ENCODE measurements at regions not wholly inside any gene's neighbourhood (a gene's known extent, or its start where the extent isn't known, plus 50 kb on each side); places are given as distances from the start of the nearest gene placed in this dataset.

GRCh38 chr4:170420255-170420693 lies 330.5 kb upstream of the AADAT start:
- TF ChIP-seq GABPA (IDR thresholded peaks at IDR 0.05; ENCODE audit: low read depth) = peak; percentile 53; the same call in 1 of the 2 replicates
- TF ChIP-seq SPI1 (IDR thresholded peaks at IDR 0.05; ENCODE audit: borderline replicate concordance, low read depth) = peak; percentile 31; the same call in 1 of the 2 replicates
- TF ChIP-seq POLR2AphosphoS5 (IDR thresholded peaks at IDR 0.05; ENCODE audit: low read depth) = peak; percentile 98
- no peak for TF ChIP-seq CTCF (IDR thresholded peaks at IDR 0.05; ENCODE audit: insufficient read depth, low read length)
- peak; percentile 33 for TF ChIP-seq REST (IDR thresholded peaks at IDR 0.05; ENCODE audit: insufficient replicate concordance, low read depth)
- DNase-seq (ENCODE audit: low read depth in 1 of 2, low spot score in 1 of 2) = peak; percentile 10 to 82
- Histone ChIP-seq H3K27me3 (ENCODE audit: insufficient read depth, poor library complexity, severe bottlenecking) (no peaks in the 10 kb centered on the region), H3K27ac (replicated peaks) (peak overlapping the region; percentile 54), H3K4me3 (replicated peaks; ENCODE audit: insufficient read depth, low read length) (no peak overlapping the region)

DNA sequence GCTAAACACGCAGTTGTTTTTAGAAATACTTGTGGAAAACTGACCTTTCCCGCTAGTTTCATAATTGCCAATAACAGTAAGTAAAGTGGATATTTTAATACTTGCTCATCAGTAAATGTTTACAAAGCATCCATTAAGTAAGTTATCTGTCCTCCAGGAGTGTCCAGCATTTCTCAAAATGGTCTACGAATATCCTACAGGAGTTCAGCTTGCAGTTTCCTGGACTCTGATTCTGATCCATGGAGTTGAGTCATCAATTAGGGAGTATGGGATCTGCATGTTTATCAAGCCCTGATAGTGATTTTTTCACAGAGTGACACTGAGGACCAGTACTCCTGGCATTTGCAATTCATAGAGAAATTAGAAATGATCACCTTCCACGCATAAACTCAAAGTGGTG lies 325.2 kb upstream of the AADAT start:
- DNase-seq (ENCODE audit: low read depth in 1 of 2, low spot score in 1 of 2) = no peak
- Histone ChIP-seq H3K4me3 (replicated peaks; ENCODE audit: insufficient read depth, low read length) (no peak overlapping the region), H3K27me3 (ENCODE audit: insufficient read depth, poor library complexity, severe bottlenecking) (no peaks in the 10 kb centered on the region), H3K27ac (replicated peaks) (no peak overlapping the region)
- TF ChIP-seq REST (IDR thresholded peaks at IDR 0.05; ENCODE audit: insufficient replicate concordance, low read depth) (no peak), POLR2AphosphoS5 (IDR thresholded peaks at IDR 0.05; ENCODE audit: low read depth) (no peak), GABPA (IDR thresholded peaks at IDR 0.05; ENCODE audit: low read depth) (no peak), CTCF (IDR thresholded peaks at IDR 0.05; ENCODE audit: insufficient read depth, low read length) (no peak), SPI1 (IDR thresholded peaks at IDR 0.05; ENCODE audit: borderline replicate concordance, low read depth) (no peak)

DNA sequence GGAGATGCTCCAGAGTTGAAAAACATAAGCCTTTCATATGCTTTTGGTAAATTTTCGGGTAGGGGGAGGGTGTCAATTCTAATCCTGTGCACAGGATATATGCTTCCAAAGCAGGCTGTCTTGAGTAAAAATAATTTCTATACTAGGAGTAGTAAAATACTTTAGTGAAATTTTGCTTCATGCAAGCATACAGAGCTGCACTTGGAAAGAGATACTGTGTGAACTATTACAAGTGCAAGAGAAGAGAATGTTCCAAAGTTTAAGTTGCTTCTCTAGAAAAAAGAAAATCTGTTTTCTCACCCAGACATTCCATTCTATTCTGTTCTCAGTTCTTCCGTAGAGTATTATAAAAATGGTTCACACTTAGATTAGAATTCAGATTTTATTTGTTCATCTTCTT lies 324.6 kb upstream of the AADAT start:
- TF ChIP-seq SPI1 (IDR thresholded peaks at IDR 0.05; ENCODE audit: borderline replicate concordance, low read depth) = no peak
- TF ChIP-seq REST (IDR thresholded peaks at IDR 0.05; ENCODE audit: insufficient replicate concordance, low read depth) = no peak
- no peak for TF ChIP-seq GABPA (IDR thresholded peaks at IDR 0.05; ENCODE audit: low read depth)
- no peak for TF ChIP-seq CTCF (IDR thresholded peaks at IDR 0.05; ENCODE audit: insufficient read depth, low read length)
- Histone ChIP-seq H3K4me3 (replicated peaks; ENCODE audit: insufficient read depth, low read length) (no peak overlapping the region), H3K27me3 (ENCODE audit: insufficient read depth, poor library complexity, severe bottlenecking) (no peaks in the 10 kb centered on the region), H3K27ac (replicated peaks) (no peak overlapping the region)
- DNase-seq (ENCODE audit: low read depth in 1 of 2, low spot score in 1 of 2) = no peak

All from HL-60 (cell line).